Liver (tissue), 8 donors: ENCODE measurements at regions not wholly inside any gene's neighbourhood (a gene's known extent, or its start where the extent isn't known, plus 50 kb on each side); places are given as distances from the start of the nearest gene placed in this dataset.

Source experiments
- DNase-seq: peaks from one replicate; pipeline ENCODE4 v3.0.0-alpha.2; 2017; ENCODE audit warnings: low spot score
- H3K27ac ChIP-seq, 2 donors: one replicate each; pipeline ENCODE4 v1.7.0; 2013; ENCODE audit warnings: inconsistent platforms in 2 of 2, low read length in 2 of 2, control low read depth in 1 of 2, low read depth in 1 of 2, mild to moderate bottlenecking in 1 of 2
- H3K27me3 ChIP-seq, 4 donors: one replicate each; pipeline versions ENCODE4 v1.6.1 to v1.7.0; 2013; ENCODE audit warnings: low read length in 3 of 4, inconsistent platforms in 1 of 4, mild to moderate bottlenecking in 1 of 4, moderate library complexity in 1 of 4; ENCODE audit not compliant: control insufficient read depth in 4 of 4, insufficient read depth in 4 of 4
- H3K36me3 ChIP-seq, 4 donors: one replicate each; pipeline versions ENCODE4 v1.6.1 to v1.7.0; 2013; ENCODE audit warnings: low read length in 3 of 4, mild to moderate bottlenecking in 3 of 4, low read depth in 1 of 4, moderate library complexity in 1 of 4; ENCODE audit not compliant: control insufficient read depth in 4 of 4, insufficient read depth in 3 of 4
- H3K4me1 ChIP-seq, 4 donors: one replicate each; pipeline versions ENCODE4 v1.6.1 to v1.7.0; 2013; ENCODE audit warnings: low read length in 3 of 4, mild to moderate bottlenecking in 3 of 4, moderate library complexity in 1 of 4; ENCODE audit not compliant: control insufficient read depth in 4 of 4, insufficient read depth in 4 of 4
- H3K4me3 ChIP-seq, 3 donors: one replicate each; pipeline versions ENCODE4 v1.6.1 to v1.7.0; 2013; ENCODE audit warnings: low read length in 3 of 3, control low read depth in 1 of 3, low read depth in 1 of 3, mild to moderate bottlenecking in 1 of 3
- H3K9ac ChIP-seq, 2 donors: one replicate each; pipeline ENCODE4 v1.7.0; 2013; ENCODE audit warnings: low read length in 2 of 2, mild to moderate bottlenecking in 2 of 2, moderate library complexity in 2 of 2, control low read depth in 1 of 2, low read depth in 1 of 2
- H3K9me3 ChIP-seq, 4 donors: one replicate each; pipeline versions ENCODE4 v1.6.1 to v1.7.0; 2013; ENCODE audit warnings: low read length in 3 of 4; ENCODE audit not compliant: control insufficient read depth in 4 of 4
- EGR1 ChIP-seq, 2 donors: IDR thresholded peaks; 2 replicates each; pipeline ENCODE4 v1.6.1; 2016 to 2018; ENCODE audit warnings: antibody characterized with exemption in 2 of 2, low read depth in 2 of 2
- FOXA1 ChIP-seq: IDR thresholded peaks from 2 replicates; pipeline ENCODE4 v1.6.1; 2016; ENCODE audit warnings: antibody characterized with exemption
- FOXA2 ChIP-seq: IDR thresholded peaks from 2 replicates; pipeline ENCODE4 v1.6.1; 2016; ENCODE audit warnings: antibody characterized with exemption
- GABPA ChIP-seq, 2 donors: IDR thresholded peaks in 1 of 2; conservative IDR thresholded peaks in 1 of 2; 2 replicates each; pipeline ENCODE4 v1.6.1; 2016; ENCODE audit warnings: antibody characterized with exemption in 2 of 2, mild to moderate bottlenecking in 1 of 2, moderate library complexity in 1 of 2
- HNF4A ChIP-seq, 2 donors: conservative IDR thresholded peaks; 2 replicates each; pipeline ENCODE4 v1.6.1; 2016; ENCODE audit warnings: antibody characterized with exemption in 2 of 2, mild to moderate bottlenecking in 2 of 2
- NR2F2 ChIP-seq: IDR thresholded peaks from 2 replicates; pipeline ENCODE4 v1.6.1; 2016; ENCODE audit warnings: antibody characterized with exemption
- RAD21 ChIP-seq, 2 donors: IDR thresholded peaks; 2 replicates each; pipeline ENCODE4 v1.6.1; 2016; ENCODE audit warnings: antibody characterized with exemption in 2 of 2, mild to moderate bottlenecking in 2 of 2
- RXRA ChIP-seq, 2 donors: IDR thresholded peaks; 2 replicates each; pipeline ENCODE4 v1.6.1; 2017 to 2018; ENCODE audit warnings: antibody characterized with exemption in 2 of 2, mild to moderate bottlenecking in 1 of 2
- SP1 ChIP-seq: IDR thresholded peaks from 2 replicates; pipeline ENCODE4 v1.6.1; 2018; ENCODE audit warnings: antibody characterized with exemption, mild to moderate bottlenecking
- TAF1 ChIP-seq: conservative IDR thresholded peaks from 2 replicates; pipeline ENCODE4 v1.6.1; 2016; ENCODE audit warnings: antibody characterized with exemption, mild to moderate bottlenecking
- YY1 ChIP-seq: IDR thresholded peaks from 2 replicates; pipeline ENCODE4 v1.6.1; 2016; ENCODE audit warnings: antibody characterized with exemption, mild to moderate bottlenecking
- WGBS: extraction: QIAGEN DNeasy Blood & Tissue Kit; methylation state at CpG from one replicate; pipeline ENCODE4 v1.1.7; 2013; 5-methylcytosine and 5-hydroxymethylcytosine counted together
- TF ChIP-seq, protein P1 (sequence below): IDR thresholded peaks from 2 replicates; pipeline ENCODE4 v1.6.1; 2016; ENCODE audit warnings: antibody characterized with exemption
- TF ChIP-seq, protein P2 (sequence below): IDR thresholded peaks from 2 replicates; pipeline ENCODE4 v1.6.1; 2016; ENCODE audit warnings: antibody characterized with exemption, mild to moderate bottlenecking
- TF ChIP-seq, protein P3 (sequence below): fragments of 150-350 bp; IDR thresholded peaks from 2 replicates; pipeline ENCODE4 v1.5.1; 2017; ENCODE audit warnings: improper control_type of control experiment, low read depth, low read length; ENCODE audit not compliant: missing input control
- TF ChIP-seq, protein P4 (sequence below): IDR thresholded peaks from 2 replicates; pipeline ENCODE4 v1.6.1; 2016; ENCODE audit warnings: antibody characterized with exemption
- TF ChIP-seq, protein P5 (sequence below): IDR thresholded peaks from 2 replicates; pipeline ENCODE4 v1.6.1; 2016; ENCODE audit warnings: antibody characterized with exemption
- donor health status: healthy.
- donor health status: healthy.
- donor health status: healthy.
- donor health status: healthy.
- donor health status: healthy.

DNA sequence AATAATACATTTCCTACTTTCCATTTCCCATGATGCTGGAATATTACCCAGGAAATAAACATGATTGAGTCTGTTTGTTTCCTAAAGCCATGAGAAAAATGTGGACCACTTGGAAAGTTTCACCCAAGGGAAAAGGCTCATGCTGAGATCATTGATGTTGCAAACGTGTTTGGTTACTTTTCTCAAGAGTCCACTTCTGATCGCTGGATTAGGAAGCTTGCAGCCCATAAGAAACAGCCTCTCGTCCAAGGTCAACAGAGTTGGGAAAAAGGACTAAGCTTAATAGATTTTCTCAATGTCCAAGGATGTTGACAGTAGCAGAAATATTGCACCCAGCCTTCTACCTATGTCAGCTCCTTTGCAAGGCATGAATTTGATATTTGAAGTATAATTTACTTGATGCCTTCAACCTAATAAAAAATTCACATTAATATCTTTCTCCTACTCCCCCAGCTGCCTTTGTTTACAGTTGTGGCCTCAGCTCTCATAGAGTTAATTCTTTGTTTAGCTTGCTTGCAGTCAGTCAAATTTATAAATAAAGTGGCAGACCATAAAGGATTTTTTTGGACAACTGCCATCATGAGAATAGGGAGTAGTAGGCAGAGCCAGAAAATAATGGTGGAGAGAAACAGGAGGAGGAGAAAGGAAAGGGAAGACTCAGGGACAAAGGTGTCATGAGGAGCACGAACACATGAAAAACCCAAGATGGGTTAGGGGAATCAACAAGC is 65.6 kb upstream of the BLTP1 start:
- no peak overlapping the region for H3K4me3 ChIP-seq
- no peak for DNase-seq
- peaks cover 0 to 3% (median 0%) of the 10 kb centered on the region in 4 donors for H3K27me3 ChIP-seq
- TF ChIP-seq YY1 (no peak), TAF1 (no peak), NR2F2 (no peak), SP1 (no peak), GABPA (IDR thresholded peaks at IDR 0.05 in 1 of 2, conservative IDR thresholded peaks at IDR 0.05 in 1 of 2) (no peak), HNF4A (conservative IDR thresholded peaks at IDR 0.05) (no peak), RXRA (IDR thresholded peaks at IDR 0.05) (no peak), FOXA2 (no peak), FOXA1 (no peak), EGR1 (IDR thresholded peaks at IDR 0.05; ENCODE audit: low read depth in 2 of 2) (no peak), RAD21 (IDR thresholded peaks at IDR 0.05) (no peak)
- TF ChIP-seq, protein P1, sequence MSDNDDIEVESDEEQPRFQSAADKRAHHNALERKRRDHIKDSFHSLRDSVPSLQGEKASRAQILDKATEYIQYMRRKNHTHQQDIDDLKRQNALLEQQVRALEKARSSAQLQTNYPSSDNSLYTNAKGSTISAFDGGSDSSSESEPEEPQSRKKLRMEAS: no peak
- TF ChIP-seq, protein P2, sequence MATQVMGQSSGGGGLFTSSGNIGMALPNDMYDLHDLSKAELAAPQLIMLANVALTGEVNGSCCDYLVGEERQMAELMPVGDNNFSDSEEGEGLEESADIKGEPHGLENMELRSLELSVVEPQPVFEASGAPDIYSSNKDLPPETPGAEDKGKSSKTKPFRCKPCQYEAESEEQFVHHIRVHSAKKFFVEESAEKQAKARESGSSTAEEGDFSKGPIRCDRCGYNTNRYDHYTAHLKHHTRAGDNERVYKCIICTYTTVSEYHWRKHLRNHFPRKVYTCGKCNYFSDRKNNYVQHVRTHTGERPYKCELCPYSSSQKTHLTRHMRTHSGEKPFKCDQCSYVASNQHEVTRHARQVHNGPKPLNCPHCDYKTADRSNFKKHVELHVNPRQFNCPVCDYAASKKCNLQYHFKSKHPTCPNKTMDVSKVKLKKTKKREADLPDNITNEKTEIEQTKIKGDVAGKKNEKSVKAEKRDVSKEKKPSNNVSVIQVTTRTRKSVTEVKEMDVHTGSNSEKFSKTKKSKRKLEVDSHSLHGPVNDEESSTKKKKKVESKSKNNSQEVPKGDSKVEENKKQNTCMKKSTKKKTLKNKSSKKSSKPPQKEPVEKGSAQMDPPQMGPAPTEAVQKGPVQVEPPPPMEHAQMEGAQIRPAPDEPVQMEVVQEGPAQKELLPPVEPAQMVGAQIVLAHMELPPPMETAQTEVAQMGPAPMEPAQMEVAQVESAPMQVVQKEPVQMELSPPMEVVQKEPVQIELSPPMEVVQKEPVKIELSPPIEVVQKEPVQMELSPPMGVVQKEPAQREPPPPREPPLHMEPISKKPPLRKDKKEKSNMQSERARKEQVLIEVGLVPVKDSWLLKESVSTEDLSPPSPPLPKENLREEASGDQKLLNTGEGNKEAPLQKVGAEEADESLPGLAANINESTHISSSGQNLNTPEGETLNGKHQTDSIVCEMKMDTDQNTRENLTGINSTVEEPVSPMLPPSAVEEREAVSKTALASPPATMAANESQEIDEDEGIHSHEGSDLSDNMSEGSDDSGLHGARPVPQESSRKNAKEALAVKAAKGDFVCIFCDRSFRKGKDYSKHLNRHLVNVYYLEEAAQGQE: no peak
- TF ChIP-seq, protein P3, sequence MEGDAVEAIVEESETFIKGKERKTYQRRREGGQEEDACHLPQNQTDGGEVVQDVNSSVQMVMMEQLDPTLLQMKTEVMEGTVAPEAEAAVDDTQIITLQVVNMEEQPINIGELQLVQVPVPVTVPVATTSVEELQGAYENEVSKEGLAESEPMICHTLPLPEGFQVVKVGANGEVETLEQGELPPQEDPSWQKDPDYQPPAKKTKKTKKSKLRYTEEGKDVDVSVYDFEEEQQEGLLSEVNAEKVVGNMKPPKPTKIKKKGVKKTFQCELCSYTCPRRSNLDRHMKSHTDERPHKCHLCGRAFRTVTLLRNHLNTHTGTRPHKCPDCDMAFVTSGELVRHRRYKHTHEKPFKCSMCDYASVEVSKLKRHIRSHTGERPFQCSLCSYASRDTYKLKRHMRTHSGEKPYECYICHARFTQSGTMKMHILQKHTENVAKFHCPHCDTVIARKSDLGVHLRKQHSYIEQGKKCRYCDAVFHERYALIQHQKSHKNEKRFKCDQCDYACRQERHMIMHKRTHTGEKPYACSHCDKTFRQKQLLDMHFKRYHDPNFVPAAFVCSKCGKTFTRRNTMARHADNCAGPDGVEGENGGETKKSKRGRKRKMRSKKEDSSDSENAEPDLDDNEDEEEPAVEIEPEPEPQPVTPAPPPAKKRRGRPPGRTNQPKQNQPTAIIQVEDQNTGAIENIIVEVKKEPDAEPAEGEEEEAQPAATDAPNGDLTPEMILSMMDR: no peak
- TF ChIP-seq, protein P4, sequence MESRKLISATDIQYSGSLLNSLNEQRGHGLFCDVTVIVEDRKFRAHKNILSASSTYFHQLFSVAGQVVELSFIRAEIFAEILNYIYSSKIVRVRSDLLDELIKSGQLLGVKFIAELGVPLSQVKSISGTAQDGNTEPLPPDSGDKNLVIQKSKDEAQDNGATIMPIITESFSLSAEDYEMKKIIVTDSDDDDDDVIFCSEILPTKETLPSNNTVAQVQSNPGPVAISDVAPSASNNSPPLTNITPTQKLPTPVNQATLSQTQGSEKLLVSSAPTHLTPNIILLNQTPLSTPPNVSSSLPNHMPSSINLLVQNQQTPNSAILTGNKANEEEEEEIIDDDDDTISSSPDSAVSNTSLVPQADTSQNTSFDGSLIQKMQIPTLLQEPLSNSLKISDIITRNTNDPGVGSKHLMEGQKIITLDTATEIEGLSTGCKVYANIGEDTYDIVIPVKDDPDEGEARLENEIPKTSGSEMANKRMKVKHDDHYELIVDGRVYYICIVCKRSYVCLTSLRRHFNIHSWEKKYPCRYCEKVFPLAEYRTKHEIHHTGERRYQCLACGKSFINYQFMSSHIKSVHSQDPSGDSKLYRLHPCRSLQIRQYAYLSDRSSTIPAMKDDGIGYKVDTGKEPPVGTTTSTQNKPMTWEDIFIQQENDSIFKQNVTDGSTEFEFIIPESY: no peak
- TF ChIP-seq, protein P5, sequence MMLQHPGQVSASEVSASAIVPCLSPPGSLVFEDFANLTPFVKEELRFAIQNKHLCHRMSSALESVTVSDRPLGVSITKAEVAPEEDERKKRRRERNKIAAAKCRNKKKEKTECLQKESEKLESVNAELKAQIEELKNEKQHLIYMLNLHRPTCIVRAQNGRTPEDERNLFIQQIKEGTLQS: no peak
- WGBS: 49% methylated on average over 4 of the region's 4 CpGs
- no peak overlapping the region for H3K27ac ChIP-seq
- H3K4me1 ChIP-seq: no peaks in the 10 kb centered on the region
- no peaks in the 10 kb centered on the region for H3K9me3 ChIP-seq
- H3K36me3 ChIP-seq: no peaks in the 10 kb centered on the region
- H3K9ac ChIP-seq: no peak overlapping the region
